Activated CD8-positive, alpha-beta memory T cell treated with anti-CD3 and anti-CD28 coated beads, Interleukin-2, amount 50 U/mL, for 1 hour (primary cell): ENCODE measurements at regions not wholly inside any gene's neighbourhood (a gene's known extent, or its start where the extent isn't known, plus 50 kb on each side); places are given as distances from the start of the nearest gene placed in this dataset.
"Not testable (repeated sequence)": the region's sequence is repeated elsewhere in the genome, so short reads cannot be mapped to it uniquely, and the experiment has no call there.

ENCODE experiments used
- DNase-seq: peaks from one replicate; pipeline ENCODE4 v3.0.0-alpha.2; 2020; ENCODE audit errors: extremely low read depth

GRCh38 chr15:69601711-69602504 lies 149.3 kb downstream of the RPLP1 start:
- DNase-seq = no peak

GRCh38 chr15:69602921-69603320 lies 150.3 kb downstream of the RPLP1 start:
- DNase-seq = no peak

- DNase-seq = no peak
Measured at GRCh38 chr15:69603369-69604071, 150.9 kb downstream of the RPLP1 start.

GRCh38 chr15:69604072-69604411 lies 151.4 kb downstream of the RPLP1 start:
- no peak for DNase-seq

GRCh38 chr15:69606144-69606543 lies 153.5 kb downstream of the RPLP1 start:
- DNase-seq = no peak

- no peak for DNase-seq
Measured at GRCh38 chr15:69606921-69607500, 154.4 kb downstream of the RPLP1 start.

GRCh38 chr15:69608661-69609060 lies 156.0 kb downstream of the RPLP1 start:
- no peak for DNase-seq

- DNase-seq = no peak
Measured at GRCh38 chr15:69609176-69609575, 156.6 kb downstream of the RPLP1 start.

GRCh38 chr15:69609776-69610175 lies 157.2 kb downstream of the RPLP1 start:
- no peak for DNase-seq

GRCh38 chr15:69610277-69610676 lies 157.7 kb downstream of the RPLP1 start:
- DNase-seq = no peak

GRCh38 chr15:69610858-69611257 lies 158.2 kb downstream of the RPLP1 start:
- no peak for DNase-seq

- no peak for DNase-seq
Measured at GRCh38 chr15:69612112-69612511, 159.5 kb downstream of the RPLP1 start.

- no peak for DNase-seq
Measured at GRCh38 chr15:69613182-69613581, 160.6 kb downstream of the RPLP1 start.

GRCh38 chr15:69613988-69614387 lies 161.4 kb downstream of the RPLP1 start:
- DNase-seq = no peak

- DNase-seq = no peak
Measured at GRCh38 chr15:69615736-69616135, 163.1 kb downstream of the RPLP1 start.

- DNase-seq = no peak
Measured at GRCh38 chr15:69616558-69616957, 163.9 kb downstream of the RPLP1 start.

- not testable (repeated sequence) for DNase-seq
Measured at GRCh38 chr15:69617144-69617543, 164.5 kb downstream of the RPLP1 start.

GRCh38 chr15:69623392-69624154 lies 171.0 kb downstream of the RPLP1 start:
- DNase-seq = no peak

- DNase-seq = no peak
Measured at GRCh38 chr15:69624155-69624520, 171.5 kb downstream of the RPLP1 start.

GRCh38 chr15:69624816-69625215 lies 172.2 kb downstream of the RPLP1 start:
- no peak for DNase-seq

- no peak for DNase-seq
Measured at GRCh38 chr15:69625328-69625727, 172.7 kb downstream of the RPLP1 start.
